Cardiac fibroblast (primary cell): ENCODE measurements at regions not wholly inside any gene's neighbourhood (a gene's known extent, or its start where the extent isn't known, plus 50 kb on each side); places are given as distances from the start of the nearest gene placed in this dataset.
"Not testable (repeated sequence)": the region's sequence is repeated elsewhere in the genome, so short reads cannot be mapped to it uniquely, and the experiment has no call there.

Experiments used
- DNase-seq, 2 donors: peaks; one replicate each; pipeline versions ENCODE4 v3.0.0 to v3.0.0-alpha.2; 2010; ENCODE audit warnings: low read depth in 2 of 2
- H3K4me3 ChIP-seq, 2 donors: replicated peaks in 1 of 2; 1 replicate in 1 of 2; 2 replicates in 1 of 2; pipeline ENCODE4 v1.5.1; 2011; ENCODE audit warnings: low read depth in 2 of 2, low read length in 2 of 2, mild to moderate bottlenecking in 2 of 2, moderate library complexity in 1 of 2
- TF ChIP-seq, protein P1 (sequence below): IDR thresholded peaks from one replicate; pipeline ENCODE4 v1.5.1; 2011; ENCODE audit warnings: low read depth, mild to moderate bottlenecking, low read length, inconsistent platforms

DNA sequence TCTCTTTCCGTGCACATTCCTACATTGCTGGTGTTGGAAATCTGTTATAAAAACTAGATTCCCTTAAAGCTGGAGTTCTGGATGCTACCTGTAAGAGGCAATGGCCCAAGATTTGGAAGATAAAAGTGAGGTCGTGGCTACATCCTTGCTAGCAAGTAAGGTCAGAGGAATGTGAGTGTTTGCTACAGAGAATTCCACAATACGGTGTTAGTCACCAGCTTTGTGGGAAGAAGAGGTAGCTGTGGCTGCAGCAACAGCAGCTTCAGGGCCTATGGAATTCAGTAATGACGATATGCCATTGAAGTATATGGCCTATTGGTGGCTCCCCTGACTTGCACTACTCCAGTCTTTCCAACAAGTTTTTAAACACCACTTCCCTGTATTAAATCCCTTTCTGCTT is 227.7 kb upstream of the TMEM260 start:
- peak; percentile 37 to 85 for DNase-seq
- H3K4me3 ChIP-seq = no peak overlapping the region
- TF ChIP-seq, protein P1, sequence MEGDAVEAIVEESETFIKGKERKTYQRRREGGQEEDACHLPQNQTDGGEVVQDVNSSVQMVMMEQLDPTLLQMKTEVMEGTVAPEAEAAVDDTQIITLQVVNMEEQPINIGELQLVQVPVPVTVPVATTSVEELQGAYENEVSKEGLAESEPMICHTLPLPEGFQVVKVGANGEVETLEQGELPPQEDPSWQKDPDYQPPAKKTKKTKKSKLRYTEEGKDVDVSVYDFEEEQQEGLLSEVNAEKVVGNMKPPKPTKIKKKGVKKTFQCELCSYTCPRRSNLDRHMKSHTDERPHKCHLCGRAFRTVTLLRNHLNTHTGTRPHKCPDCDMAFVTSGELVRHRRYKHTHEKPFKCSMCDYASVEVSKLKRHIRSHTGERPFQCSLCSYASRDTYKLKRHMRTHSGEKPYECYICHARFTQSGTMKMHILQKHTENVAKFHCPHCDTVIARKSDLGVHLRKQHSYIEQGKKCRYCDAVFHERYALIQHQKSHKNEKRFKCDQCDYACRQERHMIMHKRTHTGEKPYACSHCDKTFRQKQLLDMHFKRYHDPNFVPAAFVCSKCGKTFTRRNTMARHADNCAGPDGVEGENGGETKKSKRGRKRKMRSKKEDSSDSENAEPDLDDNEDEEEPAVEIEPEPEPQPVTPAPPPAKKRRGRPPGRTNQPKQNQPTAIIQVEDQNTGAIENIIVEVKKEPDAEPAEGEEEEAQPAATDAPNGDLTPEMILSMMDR = no peak

DNA sequence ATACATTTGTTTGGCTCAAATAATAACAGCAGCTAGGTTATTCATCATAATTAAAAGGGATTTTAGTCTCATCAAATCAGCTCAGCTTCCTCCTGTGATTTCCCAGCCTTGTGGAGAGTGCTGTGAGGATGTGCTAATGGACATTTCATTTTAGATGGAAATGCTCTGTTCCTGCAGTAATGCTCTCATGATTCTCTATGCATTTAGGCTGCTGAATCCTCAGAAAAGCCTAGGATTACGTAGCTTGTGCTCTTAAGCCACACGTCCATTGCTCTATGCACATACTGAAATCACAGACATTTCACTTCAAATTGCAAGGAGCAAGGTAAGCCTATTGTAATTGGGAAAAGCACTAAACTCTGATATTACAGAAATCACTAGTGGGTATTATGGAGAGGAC is 226.6 kb upstream of the TMEM260 start:
- no peak for DNase-seq
- TF ChIP-seq, protein P1 = no peak
- H3K4me3 ChIP-seq = no peak overlapping the region

DNA sequence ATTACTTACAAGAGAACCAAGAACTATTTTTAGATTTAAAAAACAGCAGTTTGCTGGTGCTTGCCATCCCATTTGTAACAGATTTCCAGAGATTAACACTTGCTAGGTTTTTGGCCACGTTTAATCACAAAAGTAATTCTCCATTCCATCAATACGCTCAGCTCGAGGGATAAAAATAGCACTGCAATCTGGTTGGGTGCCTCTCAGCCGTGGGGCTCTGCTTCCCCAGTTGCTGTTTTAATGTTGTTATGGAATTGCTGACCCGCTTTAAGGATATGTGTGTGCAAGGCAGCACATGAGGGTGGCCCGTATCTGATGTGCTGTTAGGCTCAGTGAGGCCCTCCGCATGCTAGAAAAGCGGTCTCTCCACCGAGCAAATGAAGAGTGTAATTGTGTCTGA is 222.2 kb upstream of the TMEM260 start:
- TF ChIP-seq, protein P1 = no peak
- H3K4me3 ChIP-seq = no peak overlapping the region
- peak in 1 of 2 donors; percentile 16 for DNase-seq

DNA sequence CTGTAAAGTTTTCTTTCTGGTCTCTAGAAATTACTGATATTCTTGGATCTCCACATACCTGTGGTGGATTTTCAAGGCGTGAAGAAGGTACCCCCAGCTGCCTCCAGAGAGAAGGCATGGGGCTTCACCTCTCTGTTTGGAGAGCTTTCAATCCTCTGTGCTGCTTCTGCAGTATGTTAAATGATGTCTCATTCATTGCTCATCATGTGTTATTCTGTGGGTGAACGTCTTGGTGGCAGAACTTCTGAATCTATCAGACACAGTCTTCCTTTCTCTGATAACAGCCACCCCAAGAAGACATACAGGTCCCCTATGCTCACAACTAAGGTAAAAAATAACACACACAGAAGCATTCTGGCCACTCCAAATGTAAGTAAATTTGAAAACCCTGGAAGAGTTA is 221.3 kb upstream of the TMEM260 start:
- no peak for DNase-seq
- TF ChIP-seq, protein P1 = no peak
- H3K4me3 ChIP-seq = no peak overlapping the region

DNA sequence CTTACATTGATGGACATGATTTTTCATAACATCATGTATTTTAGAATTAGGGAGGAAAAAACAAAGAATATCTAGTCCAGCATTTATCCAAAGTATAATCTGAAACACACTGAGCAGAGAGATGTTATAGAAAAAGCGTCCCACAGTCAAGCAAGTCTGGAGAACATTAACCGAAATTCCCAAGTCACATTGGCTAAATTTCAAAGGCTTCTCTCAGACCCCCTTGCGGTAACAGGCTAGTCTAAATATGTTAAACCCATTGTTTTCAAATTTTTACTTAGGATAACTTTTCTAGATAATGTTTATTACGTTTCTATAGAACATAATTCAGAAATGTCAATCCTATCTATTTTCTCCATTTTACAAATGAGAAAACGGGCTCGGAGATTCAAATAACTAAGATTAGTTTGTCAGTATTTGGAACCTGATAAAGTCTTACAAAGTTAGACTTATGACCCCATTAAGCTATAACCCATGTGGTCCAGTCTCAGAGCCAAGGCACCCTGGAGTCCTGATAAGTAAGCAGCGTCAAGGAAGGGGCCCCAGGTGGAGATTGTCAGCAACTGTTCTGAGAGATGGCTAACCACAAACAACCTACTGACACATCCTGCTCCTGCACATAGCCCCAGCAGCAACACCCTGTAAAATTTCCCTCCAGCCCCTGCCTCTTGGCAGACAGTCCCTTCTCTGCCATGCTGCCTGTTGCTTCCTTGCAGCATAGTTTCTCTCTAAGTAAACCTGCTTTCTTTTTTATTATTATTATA is 220.6 kb upstream of the TMEM260 start:
- peak in 1 of 2 donors; percentile 89 for DNase-seq
- TF ChIP-seq, protein P1 = no peak
- H3K4me3 ChIP-seq = no peak overlapping the region

DNA sequence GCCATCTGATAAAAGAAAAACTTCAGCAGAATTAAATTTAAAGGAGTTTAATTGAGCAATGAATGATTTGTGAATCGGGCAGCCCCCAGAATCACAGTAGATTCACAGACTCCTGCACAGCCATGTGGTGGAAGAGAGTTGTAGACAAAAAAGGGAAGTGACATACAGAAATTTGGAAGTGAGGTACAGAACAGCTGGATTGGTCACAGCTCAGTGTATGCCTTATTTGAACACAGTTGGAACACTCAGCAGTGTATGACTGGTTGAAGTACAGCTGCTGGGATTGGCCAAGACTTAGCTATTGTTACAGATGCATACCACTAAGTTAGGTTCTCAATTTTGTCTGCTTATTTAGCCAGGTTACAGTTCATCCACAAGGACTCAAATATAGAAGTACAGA is 213.9 kb upstream of the TMEM260 start:
- not testable (repeated sequence) for H3K4me3 ChIP-seq

DNA sequence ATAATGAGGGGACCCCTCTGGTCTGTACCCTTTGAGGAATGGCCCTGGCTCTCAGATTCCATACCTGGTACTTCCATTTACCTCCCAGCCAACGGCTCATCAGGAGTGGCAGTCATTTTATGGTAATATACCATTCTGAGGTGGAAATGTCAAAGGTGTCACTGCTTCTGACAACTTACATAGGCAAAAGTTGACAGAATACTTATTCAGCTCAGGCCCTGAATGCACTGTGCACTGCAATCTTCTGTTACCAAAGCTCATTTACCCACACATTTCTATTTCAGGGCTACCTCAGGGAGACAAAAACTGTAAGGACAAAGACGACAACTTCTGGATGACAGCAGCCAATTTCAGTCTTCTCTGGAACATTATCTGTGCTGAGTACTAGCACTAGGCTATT is 212.2 kb upstream of the TMEM260 start:
- TF ChIP-seq, protein P1 = no peak
- no peak for DNase-seq
- H3K4me3 ChIP-seq = no peak overlapping the region

More for the DNA sequence above, 213.9 kb upstream of the TMEM260 start:
- DNase-seq = peak in 1 of 2 donors; percentile 52
